ENCODE measurements at regions not wholly inside any gene's neighbourhood (a gene's known extent, or its start where the extent isn't known, plus 50 kb on each side); places are given as distances from the start of the nearest gene placed in this dataset.
"Not testable (repeated sequence)": the region's sequence is repeated elsewhere in the genome, so short reads cannot be mapped to it uniquely, and the experiment has no call there.

DNA sequence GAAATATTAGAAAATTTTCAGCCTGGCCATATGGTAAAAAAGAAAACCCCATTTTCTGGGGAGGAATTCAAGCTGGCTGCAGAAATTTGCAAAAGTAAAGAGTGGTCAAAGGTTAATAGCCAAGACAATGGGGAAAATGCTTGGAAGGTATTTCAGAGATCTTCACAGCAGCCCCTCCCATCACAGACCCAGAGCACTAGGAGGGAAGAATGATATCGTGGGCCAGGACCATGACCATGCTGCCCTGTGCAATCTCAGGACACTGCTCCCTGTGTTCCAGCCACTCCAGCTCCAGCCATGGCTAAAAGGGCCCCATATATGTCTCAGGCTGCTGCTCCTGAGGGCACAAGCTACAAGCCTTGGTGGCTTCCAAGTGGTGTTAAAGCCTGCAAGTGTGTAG is 93.9 kb upstream of the AGAP1 start:
- no peak for DNase-seq (ENCODE audit: low read depth)

- no peak for DNase-seq (ENCODE audit: low read depth)
Observed at GRCh38 chr2:235402422-235402821, 91.4 kb upstream of the AGAP1 start.

DNA sequence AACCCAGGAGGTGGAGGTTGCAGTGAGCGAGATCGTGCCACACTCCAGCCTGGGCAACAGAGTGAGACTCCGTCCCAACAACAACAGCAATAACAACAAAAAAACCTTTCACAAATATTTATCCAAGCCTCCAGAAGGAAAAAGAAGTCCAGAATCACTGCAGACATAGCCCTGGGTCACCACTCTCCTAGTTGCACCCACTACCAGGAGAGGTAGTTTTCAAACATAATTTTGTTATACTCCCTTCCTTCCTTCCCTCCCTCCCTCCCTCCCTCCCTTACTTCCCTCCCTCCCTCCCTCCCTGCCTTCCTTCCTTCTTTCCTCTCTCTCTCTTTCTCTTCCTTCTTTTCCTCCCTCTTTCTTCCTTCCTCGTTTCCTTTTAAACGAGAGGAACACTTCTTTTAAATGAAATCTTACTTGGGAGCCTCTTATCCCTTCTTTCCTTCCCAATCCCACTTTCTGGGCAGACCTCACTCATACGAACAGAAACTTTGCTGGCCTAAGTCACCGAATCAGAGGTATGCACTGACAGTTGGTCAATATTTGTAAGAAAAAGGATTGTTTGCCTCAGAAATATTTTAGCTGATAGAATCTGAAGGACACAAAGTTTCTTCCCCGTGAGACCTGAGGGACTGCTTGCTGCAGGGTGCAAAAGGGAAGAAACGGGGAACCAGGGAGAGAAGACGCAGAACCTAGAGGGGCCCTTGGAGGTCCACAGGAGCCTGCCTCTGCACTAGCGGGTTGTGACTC is 88.1 kb upstream of the AGAP1 start:
- no peak for DNase-seq (ENCODE audit: low read depth)

- DNase-seq (ENCODE audit: low read depth): no peak
Observed at GRCh38 chr2:235406430-235406829, 87.4 kb upstream of the AGAP1 start.

GRCh38 chr2:235411905-235412485 is 81.8 kb upstream of the AGAP1 start:
- DNase-seq (ENCODE audit: low read depth): no peak

DNA sequence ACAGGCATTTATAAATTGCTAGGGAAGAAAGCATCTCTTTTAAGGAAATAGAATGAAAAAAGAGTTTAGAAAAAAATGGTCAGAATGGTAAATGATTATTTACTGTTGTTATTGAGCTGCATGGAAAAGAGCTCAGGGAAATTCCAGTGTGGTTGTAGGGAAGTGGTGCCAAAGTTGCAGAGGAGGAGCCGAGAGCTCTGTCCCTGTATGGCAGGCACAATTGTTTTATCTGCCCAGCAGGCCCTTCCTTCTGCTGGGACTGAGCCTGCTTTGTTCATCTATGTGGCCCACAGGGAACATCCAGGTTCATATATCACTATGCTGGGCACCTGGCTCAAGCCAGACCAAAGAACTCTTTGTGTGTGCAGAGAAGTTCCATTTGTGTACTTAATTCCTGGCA is 80.8 kb upstream of the AGAP1 start:
- DNase-seq (ENCODE audit: low read depth): no peak

- no peak for DNase-seq (ENCODE audit: low read depth)
Observed at GRCh38 chr2:235414422-235414821, 79.4 kb upstream of the AGAP1 start.

- DNase-seq (ENCODE audit: low read depth): peak; percentile 36
Observed at GRCh38 chr2:235416858-235417499, 76.9 kb upstream of the AGAP1 start.

DNA sequence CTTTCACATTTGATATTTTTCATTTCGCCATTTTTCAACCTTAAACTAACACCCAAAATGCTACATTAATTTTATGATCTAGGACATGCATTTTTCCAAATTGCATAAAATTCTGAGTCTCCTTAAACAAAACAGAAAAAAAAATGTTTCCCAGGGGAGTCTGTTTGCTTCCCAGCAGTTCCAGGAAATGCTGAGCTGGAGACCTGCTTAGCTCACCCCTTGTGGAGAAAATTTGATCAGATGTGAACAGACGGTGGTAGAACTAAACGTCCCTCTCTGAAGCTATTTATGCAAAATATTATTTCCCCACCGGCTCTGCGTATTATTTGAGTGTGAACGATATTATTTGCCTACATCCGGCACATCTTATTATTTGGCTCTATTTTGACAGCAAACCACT is 74.9 kb upstream of the AGAP1 start:
- no peak for DNase-seq (ENCODE audit: low read depth)

DNA sequence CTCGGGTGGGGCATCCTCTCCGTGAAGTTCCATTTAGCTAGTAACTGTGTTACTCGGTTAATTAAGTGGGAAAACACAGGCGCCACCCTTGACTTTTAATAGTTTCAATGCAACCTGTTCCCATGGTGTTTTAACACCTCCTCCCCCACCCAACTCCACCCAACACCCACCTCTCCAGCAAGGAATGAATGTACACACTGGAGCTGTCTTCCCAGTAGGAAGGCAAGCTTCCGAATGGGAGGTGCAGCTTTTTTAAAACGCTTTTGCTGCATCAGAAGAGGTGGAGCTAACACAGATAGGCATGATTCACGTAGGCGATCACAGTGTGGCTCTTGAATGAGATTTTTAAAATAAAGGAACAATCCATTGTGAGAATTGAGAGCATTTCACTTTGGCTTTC is 73.8 kb upstream of the AGAP1 start:
- no peak for DNase-seq (ENCODE audit: low read depth)

- no peak for DNase-seq (ENCODE audit: low read depth)
Observed at GRCh38 chr2:235421618-235422017, 72.2 kb upstream of the AGAP1 start.

- no peak for DNase-seq (ENCODE audit: low read depth)
Observed at GRCh38 chr2:235430366-235431083, 63.3 kb upstream of the AGAP1 start.

- DNase-seq (ENCODE audit: low read depth): no peak
Observed at GRCh38 chr2:235432741-235433520, 60.9 kb upstream of the AGAP1 start.

- peak; percentile 17 for DNase-seq (ENCODE audit: low read depth)
Observed at GRCh38 chr2:235433860-235434259, 60.0 kb upstream of the AGAP1 start.

GRCh38 chr2:235439959-235440662 is 53.7 kb upstream of the AGAP1 start:
- DNase-seq (ENCODE audit: low read depth): no peak

- DNase-seq (ENCODE audit: low read depth): not testable (repeated sequence)
Observed at GRCh38 chr2:235443580-235443979, 50.3 kb upstream of the AGAP1 start.

Data from GM04503 (cell line).